HG02571 (cell line): ENCODE measurements at regions not wholly inside any gene's neighbourhood (a gene's known extent, or its start where the extent isn't known, plus 50 kb on each side); places are given as distances from the start of the nearest gene placed in this dataset.
"Not testable (repeated sequence)": the region's sequence is repeated elsewhere in the genome, so short reads cannot be mapped to it uniquely, and the experiment has no call there.

Source experiments
- ATAC-seq: cut with Tn5 transposase; IDR thresholded peaks from one replicate; pipeline ENCODE4 v1.9.1; 2021; ENCODE audit warnings: mild to moderate bottlenecking, moderate library complexity; ENCODE audit not compliant: unreplicated experiment

- no peak for ATAC-seq
Measured at GRCh38 chr4:19650903-19651864, 600.5 kb upstream of the SLIT2 start.

GRCh38 chr4:19645589-19645988, 606.1 kb upstream of the SLIT2 start:
- no peak for ATAC-seq

- no peak for ATAC-seq
Measured at GRCh38 chr4:19636451-19636850, 615.3 kb upstream of the SLIT2 start.

GRCh38 chr4:19631814-19632213, 619.9 kb upstream of the SLIT2 start:
- ATAC-seq: no peak

- ATAC-seq: no peak
Measured at GRCh38 chr4:19623866-19624265, 627.8 kb upstream of the SLIT2 start.

GRCh38 chr4:19615086-19615689, 636.5 kb upstream of the SLIT2 start:
- no peak for ATAC-seq

- no peak for ATAC-seq
Measured at GRCh38 chr4:19614171-19614570, 637.5 kb upstream of the SLIT2 start.

GRCh38 chr4:19596342-19596741, 655.4 kb upstream of the SLIT2 start:
- ATAC-seq: no peak

GRCh38 chr4:19592391-19592790, 659.3 kb upstream of the SLIT2 start:
- no peak for ATAC-seq

GRCh38 chr4:19583827-19584569, 667.7 kb upstream of the SLIT2 start:
- no peak for ATAC-seq

GRCh38 chr4:19580095-19580494, 671.6 kb upstream of the SLIT2 start:
- ATAC-seq: no peak

- no peak for ATAC-seq
Measured at GRCh38 chr4:19579608-19580007, 672.1 kb upstream of the SLIT2 start.

GRCh38 chr4:19577097-19577496, 674.6 kb upstream of the SLIT2 start:
- ATAC-seq: no peak

- ATAC-seq: no peak
Measured at GRCh38 chr4:19575924-19576323, 675.8 kb upstream of the SLIT2 start.

- ATAC-seq: no peak
Measured at GRCh38 chr4:19566041-19566440, 685.7 kb upstream of the SLIT2 start.

GRCh38 chr4:19562456-19562855, 689.2 kb upstream of the SLIT2 start:
- no peak for ATAC-seq

GRCh38 chr4:19557161-19557560, 694.5 kb upstream of the SLIT2 start:
- no peak for ATAC-seq

GRCh38 chr4:19556276-19556675, 695.4 kb upstream of the SLIT2 start:
- ATAC-seq: not testable (repeated sequence)

- no peak for ATAC-seq
Measured at GRCh38 chr4:19547463-19547862, 704.2 kb upstream of the SLIT2 start.

- ATAC-seq: no peak
Measured at GRCh38 chr4:19544446-19545125, 707.1 kb upstream of the SLIT2 start.
